ENCODE measurements at regions not wholly inside any gene's neighbourhood (a gene's known extent, or its start where the extent isn't known, plus 50 kb on each side); places are given as distances from the start of the nearest gene placed in this dataset.

DNA sequence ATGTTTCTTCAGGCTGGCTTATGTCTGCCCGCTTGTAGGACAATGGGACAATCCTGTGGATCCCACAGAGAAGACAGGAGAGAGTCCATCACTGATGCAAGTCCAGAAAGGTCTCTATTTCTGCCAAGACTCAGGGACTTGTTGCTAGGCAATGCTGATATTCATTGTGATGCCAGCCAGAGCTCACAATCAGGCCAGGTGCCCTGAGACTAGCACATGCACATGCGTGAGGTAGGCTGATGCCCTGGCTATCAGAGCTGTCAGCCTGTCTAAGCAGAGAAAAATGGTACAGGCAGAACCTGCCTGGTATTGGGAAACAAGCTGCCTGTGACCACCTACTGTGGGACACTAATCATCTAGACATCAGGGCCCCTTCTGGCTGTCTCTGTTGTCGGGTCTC, 638.7 kb upstream of the TSPY4 start:
- TF ChIP-seq, protein P1, sequence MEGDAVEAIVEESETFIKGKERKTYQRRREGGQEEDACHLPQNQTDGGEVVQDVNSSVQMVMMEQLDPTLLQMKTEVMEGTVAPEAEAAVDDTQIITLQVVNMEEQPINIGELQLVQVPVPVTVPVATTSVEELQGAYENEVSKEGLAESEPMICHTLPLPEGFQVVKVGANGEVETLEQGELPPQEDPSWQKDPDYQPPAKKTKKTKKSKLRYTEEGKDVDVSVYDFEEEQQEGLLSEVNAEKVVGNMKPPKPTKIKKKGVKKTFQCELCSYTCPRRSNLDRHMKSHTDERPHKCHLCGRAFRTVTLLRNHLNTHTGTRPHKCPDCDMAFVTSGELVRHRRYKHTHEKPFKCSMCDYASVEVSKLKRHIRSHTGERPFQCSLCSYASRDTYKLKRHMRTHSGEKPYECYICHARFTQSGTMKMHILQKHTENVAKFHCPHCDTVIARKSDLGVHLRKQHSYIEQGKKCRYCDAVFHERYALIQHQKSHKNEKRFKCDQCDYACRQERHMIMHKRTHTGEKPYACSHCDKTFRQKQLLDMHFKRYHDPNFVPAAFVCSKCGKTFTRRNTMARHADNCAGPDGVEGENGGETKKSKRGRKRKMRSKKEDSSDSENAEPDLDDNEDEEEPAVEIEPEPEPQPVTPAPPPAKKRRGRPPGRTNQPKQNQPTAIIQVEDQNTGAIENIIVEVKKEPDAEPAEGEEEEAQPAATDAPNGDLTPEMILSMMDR (IDR thresholded peaks at IDR 0.05 in 8 of 11, conservative IDR thresholded peaks at IDR 0.05 in 3 of 11), result no peak
- TF ChIP-seq POLR2A (IDR thresholded peaks at IDR 0.05) (no peak), POLR2AphosphoS5 (IDR thresholded peaks at IDR 0.05) (no peak)

Data from spleen (tissue), 7 donors.